NB4 (cell line): ENCODE measurements at regions not wholly inside any gene's neighbourhood (a gene's known extent, or its start where the extent isn't known, plus 50 kb on each side); places are given as distances from the start of the nearest gene placed in this dataset.
A peak's percentile ranks its signal among the peaks of the same experiment; 100 is the strongest.

ENCODE experiments used
- DNase-seq: peaks from one replicate; pipeline ENCODE4 v3.0.0; 2010; ENCODE audit warnings: low read depth
- H3K4me3 ChIP-seq: one replicate; pipeline ENCODE4 v1.5.1; 2011; ENCODE audit warnings: mild to moderate bottlenecking, low read depth, low read length, moderate library complexity
- CTCF ChIP-seq: IDR thresholded peaks from one replicate; pipeline ENCODE4 v1.5.1; 2012; ENCODE audit warnings: low read depth, low read length
- MAX ChIP-seq: IDR thresholded peaks from 2 replicates; pipeline ENCODE4 v1.6.1; 2011; ENCODE audit warnings: low read depth, low read length
- MYC ChIP-seq: IDR thresholded peaks from 2 replicates; pipeline ENCODE4 v1.6.1; 2011; ENCODE audit warnings: low read depth, low read length
- POLR2A ChIP-seq: IDR thresholded peaks from 2 replicates; pipeline ENCODE4 v1.6.1; 2011; ENCODE audit warnings: mild to moderate bottlenecking; ENCODE audit not compliant: insufficient read length; ENCODE audit errors: extremely low read depth

- H3K4me3 ChIP-seq = peak overlapping the region; percentile 58
- peak; percentile 76 for DNase-seq
- TF ChIP-seq MAX = no peak
These were observed 235.1 kb upstream of the ZNF217 start for GRCh38 chr20:53828682-53829254.

DNA sequence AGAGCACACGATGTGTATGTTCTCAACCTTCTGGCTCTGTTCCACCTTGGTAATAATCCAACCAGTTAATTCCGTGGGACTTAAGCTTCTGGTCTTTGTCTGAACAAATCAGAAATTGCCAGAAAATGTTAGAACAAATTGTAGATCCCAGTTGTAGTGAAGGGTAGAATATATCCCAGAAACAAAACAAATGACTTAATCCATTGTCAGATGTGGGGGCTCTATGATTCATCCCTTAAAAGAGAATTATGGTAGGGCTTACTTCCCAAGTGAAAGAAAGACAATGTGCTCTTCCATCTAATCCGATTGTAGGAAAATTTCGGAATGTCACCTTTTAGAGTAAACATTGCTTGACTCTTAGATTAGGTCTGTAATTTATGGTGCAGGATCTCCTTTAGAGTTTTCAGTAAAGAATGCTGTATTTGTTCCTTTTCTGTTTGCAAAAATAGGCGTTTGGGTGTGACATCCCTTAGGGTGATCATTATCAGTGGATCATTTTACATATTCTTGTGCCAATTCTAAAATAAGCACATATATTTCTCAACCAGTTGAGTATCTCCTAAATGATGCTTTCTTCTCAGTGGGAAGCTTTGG is 234.5 kb upstream of the ZNF217 start:
- no peak for DNase-seq
- TF ChIP-seq POLR2A (no peak), MYC (no peak), CTCF (no peak), MAX (no peak)
- peak overlapping the region; percentile 58 for H3K4me3 ChIP-seq

DNA sequence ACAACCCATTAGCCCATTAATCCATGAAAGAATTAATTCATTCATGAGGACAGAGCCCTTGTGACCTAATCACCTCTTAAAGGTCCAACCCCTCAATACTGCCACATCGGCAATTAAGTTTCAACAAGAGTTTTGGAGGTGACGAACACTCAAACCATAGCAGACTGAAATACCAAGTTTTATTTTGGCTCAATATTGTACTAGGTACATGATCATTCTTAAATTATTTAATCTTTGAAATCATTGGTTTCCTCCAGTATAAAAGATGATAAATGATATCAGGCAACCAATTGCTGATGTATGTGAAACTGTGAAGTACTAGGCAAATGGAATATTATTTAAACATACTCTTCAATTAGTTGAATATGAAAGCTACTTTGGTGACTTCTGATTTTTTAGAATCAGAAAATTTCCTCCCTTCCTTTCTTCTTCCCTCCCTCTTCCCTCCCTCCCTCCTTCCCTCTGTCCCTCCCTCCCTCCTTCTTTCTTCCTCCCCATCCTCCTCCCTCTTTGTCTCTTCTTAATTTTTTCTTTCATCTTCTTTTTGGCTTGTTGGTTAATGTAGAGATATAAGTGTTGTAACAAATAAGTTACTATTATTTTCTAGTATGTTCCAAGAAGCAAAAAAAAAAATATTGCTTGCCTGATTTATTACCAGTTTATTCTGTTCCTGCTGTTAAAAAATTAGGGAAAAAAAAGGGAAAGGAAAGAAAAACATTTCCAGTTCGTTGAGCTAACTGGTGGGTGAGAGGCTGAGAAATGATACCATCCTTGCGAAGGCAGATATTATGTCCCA is 233.9 kb upstream of the ZNF217 start:
- H3K4me3 ChIP-seq = no peak overlapping the region
- DNase-seq = no peak
- TF ChIP-seq CTCF (no peak), MYC (no peak), POLR2A (no peak)

GRCh38 chr20:53826597-53827291 is 233.1 kb upstream of the ZNF217 start:
- TF ChIP-seq CTCF (no peak), POLR2A (no peak), MYC (no peak), MAX (no peak)
- peak; percentile 50 for DNase-seq
- H3K4me3 ChIP-seq = no peak overlapping the region

GRCh38 chr20:53826090-53826489 is 232.5 kb upstream of the ZNF217 start:
- no peak overlapping the region for H3K4me3 ChIP-seq

More at GRCh38 chr20:53826090-53826489, 232.5 kb upstream of the ZNF217 start:
- DNase-seq = no peak
- TF ChIP-seq POLR2A = no peak
- no peak for TF ChIP-seq MYC
- no peak for TF ChIP-seq CTCF
- no peak for TF ChIP-seq MAX
